ENCODE measurements at regions not wholly inside any gene's neighbourhood (a gene's known extent, or its start where the extent isn't known, plus 50 kb on each side); places are given as distances from the start of the nearest gene placed in this dataset.

DNA sequence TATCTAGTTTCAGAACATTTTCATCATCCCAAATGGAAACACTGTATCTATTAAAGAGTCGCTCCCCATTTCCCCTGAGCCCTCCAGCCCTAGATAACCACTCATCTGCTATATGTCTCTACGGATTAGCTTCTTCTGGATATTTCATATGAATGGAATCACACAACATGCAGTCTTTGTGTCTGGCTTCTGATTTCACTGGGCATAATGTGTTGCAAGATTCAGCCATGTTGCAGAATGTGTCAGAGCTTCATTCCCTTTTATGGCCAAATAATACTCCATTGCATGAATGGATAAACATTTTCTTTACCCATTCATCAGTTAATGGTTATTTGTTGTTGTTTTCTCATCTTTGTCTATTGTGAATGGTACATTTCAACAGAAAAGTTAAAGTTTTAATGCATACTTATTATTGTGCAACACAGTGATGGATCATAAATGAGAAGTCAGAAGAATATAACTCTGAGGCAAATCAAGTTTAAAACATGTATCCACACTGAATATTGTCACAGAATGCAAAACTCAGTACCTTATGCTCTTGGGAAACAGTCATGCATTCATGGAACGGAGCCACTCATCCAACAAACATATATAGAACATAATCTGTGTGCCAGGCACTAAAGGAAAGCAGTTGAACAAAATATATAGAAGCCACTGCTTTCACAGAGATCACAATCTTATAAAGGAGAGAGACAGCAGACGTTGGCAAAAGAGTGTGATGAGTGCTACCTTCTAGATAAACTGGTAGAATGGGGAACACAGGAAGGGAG is 57.8 kb upstream of the MAGEA4 start:
- H3K9me3 ChIP-seq (ENCODE audit: control insufficient read depth in 4 of 4, insufficient read depth in 3 of 4, low read length in 3 of 4), result peaks cover 0 to 4% (median 0%) of the 10 kb centered on the region in 4 donors
- H3K4me1 ChIP-seq (ENCODE audit: control insufficient read depth in 5 of 5, insufficient read depth in 5 of 5, low read length in 5 of 5), result no peaks in the 10 kb centered on the region
- no peak overlapping the region for H3K9ac ChIP-seq (ENCODE audit: insufficient read depth in 1 of 2, low read length in 2 of 2)
- WGBS, 2 donors, result 57 to 79% methylated on average over 4 of the region's 4 CpGs
- H3K27me3 ChIP-seq (ENCODE audit: control insufficient read depth in 3 of 3, insufficient read depth in 3 of 3, low read length in 2 of 3), result peaks cover 0 to 4% (median 0%) of the 10 kb centered on the region in 3 donors
- H3K4me3 ChIP-seq, result no peak overlapping the region
- ATAC-seq (ENCODE audit: insufficient read depth, low FRiP score) (no peak), DNase-seq (no peak)
- no peak overlapping the region for H3K27ac ChIP-seq (ENCODE audit: low read depth in 1 of 2, low read length in 1 of 2)
- H3K36me3 ChIP-seq (ENCODE audit: control insufficient read depth in 4 of 4, insufficient read depth in 4 of 4, low read length in 4 of 4), result no peaks in the 10 kb centered on the region
- TF ChIP-seq, protein P1, sequence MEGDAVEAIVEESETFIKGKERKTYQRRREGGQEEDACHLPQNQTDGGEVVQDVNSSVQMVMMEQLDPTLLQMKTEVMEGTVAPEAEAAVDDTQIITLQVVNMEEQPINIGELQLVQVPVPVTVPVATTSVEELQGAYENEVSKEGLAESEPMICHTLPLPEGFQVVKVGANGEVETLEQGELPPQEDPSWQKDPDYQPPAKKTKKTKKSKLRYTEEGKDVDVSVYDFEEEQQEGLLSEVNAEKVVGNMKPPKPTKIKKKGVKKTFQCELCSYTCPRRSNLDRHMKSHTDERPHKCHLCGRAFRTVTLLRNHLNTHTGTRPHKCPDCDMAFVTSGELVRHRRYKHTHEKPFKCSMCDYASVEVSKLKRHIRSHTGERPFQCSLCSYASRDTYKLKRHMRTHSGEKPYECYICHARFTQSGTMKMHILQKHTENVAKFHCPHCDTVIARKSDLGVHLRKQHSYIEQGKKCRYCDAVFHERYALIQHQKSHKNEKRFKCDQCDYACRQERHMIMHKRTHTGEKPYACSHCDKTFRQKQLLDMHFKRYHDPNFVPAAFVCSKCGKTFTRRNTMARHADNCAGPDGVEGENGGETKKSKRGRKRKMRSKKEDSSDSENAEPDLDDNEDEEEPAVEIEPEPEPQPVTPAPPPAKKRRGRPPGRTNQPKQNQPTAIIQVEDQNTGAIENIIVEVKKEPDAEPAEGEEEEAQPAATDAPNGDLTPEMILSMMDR (IDR thresholded peaks at IDR 0.05; ENCODE audit: control extremely low read depth, extremely low read depth), result no peak

DNA sequence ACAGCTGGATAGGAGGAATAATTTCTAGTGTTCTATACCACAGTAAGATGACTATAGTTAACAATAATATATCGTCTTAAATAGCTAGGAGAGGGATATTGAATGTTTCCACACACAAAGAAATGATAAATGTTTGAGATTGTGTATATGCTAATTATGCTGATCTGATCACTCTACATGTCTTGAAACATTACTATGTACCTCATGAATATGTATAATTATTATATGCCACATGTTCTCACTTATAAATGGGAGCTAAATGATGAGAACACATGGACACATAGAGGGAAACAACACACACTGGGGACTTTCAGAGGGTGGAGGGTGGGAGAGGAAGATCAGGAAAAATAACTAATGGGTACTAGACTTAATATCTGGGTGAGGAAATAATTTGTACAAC is 53.2 kb upstream of the MAGEA4 start:
- peaks cover 0 to 2% (median 0%) of the 10 kb centered on the region in 5 donors for H3K4me1 ChIP-seq (ENCODE audit: control insufficient read depth in 5 of 5, insufficient read depth in 5 of 5, low read length in 5 of 5)
- no peaks in the 10 kb centered on the region for H3K9me3 ChIP-seq (ENCODE audit: control insufficient read depth in 4 of 4, insufficient read depth in 3 of 4, low read length in 3 of 4)
- TF ChIP-seq, protein P1 (IDR thresholded peaks at IDR 0.05; ENCODE audit: control extremely low read depth, extremely low read depth), result no peak
- no peaks in the 10 kb centered on the region for H3K36me3 ChIP-seq (ENCODE audit: control insufficient read depth in 4 of 4, insufficient read depth in 4 of 4, low read length in 4 of 4)
- H3K27me3 ChIP-seq (ENCODE audit: control insufficient read depth in 3 of 3, insufficient read depth in 3 of 3, low read length in 2 of 3), result peaks cover 0 to 4% (median 0%) of the 10 kb centered on the region in 3 donors
- DNase-seq, result no peak
- H3K4me3 ChIP-seq, result no peak overlapping the region
- no peak overlapping the region for H3K27ac ChIP-seq (ENCODE audit: low read depth in 1 of 2, low read length in 1 of 2)
- 82 to 88% methylated on average over 1 of the region's 1 CpG for WGBS, 2 donors
- no peak overlapping the region for H3K9ac ChIP-seq (ENCODE audit: insufficient read depth in 1 of 2, low read length in 2 of 2)
- no peak for ATAC-seq (ENCODE audit: insufficient read depth, low FRiP score)

DNA sequence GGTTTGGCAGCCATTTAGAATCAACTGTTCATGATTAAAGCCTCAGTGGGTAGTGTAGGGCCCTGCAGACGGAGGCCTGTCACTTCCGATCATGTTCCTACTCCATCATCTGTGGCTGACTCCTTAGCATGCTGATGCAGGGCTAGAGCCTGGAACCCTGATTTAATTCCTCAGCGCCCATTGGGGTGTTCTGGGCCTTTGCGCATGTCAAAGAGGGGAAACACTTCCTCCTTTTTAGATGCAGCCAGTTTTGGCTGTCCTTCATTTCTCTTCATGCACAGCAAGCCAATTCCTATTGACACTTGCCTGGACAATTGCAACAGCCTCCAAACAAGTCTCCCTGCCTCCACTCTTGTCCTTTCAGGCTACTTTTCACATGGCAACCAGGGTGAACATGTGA is 51.9 kb upstream of the MAGEA4 start:
- DNase-seq (no peak), ATAC-seq (ENCODE audit: insufficient read depth, low FRiP score) (no peak)
- H3K4me3 ChIP-seq, result no peak overlapping the region
- H3K27ac ChIP-seq (ENCODE audit: low read depth in 1 of 2, low read length in 1 of 2), result no peak overlapping the region
- TF ChIP-seq, protein P1 (IDR thresholded peaks at IDR 0.05; ENCODE audit: control extremely low read depth, extremely low read depth), result no peak
- H3K9ac ChIP-seq (ENCODE audit: insufficient read depth in 1 of 2, low read length in 2 of 2), result no peak overlapping the region
- no peaks in the 10 kb centered on the region for H3K9me3 ChIP-seq (ENCODE audit: control insufficient read depth in 4 of 4, insufficient read depth in 3 of 4, low read length in 3 of 4)
- WGBS, 2 donors, result 84 to 96% methylated on average over 4 of the region's 4 CpGs
- no peaks in the 10 kb centered on the region for H3K36me3 ChIP-seq (ENCODE audit: control insufficient read depth in 4 of 4, insufficient read depth in 4 of 4, low read length in 4 of 4)
- peaks cover 0 to 2% (median 0%) of the 10 kb centered on the region in 5 donors for H3K4me1 ChIP-seq (ENCODE audit: control insufficient read depth in 5 of 5, insufficient read depth in 5 of 5, low read length in 5 of 5)
- H3K27me3 ChIP-seq (ENCODE audit: control insufficient read depth in 3 of 3, insufficient read depth in 3 of 3, low read length in 2 of 3), result no peaks in the 10 kb centered on the region
